ENCODE measurements at regions not wholly inside any gene's neighbourhood (a gene's known extent, or its start where the extent isn't known, plus 50 kb on each side); places are given as distances from the start of the nearest gene placed in this dataset.

DNA sequence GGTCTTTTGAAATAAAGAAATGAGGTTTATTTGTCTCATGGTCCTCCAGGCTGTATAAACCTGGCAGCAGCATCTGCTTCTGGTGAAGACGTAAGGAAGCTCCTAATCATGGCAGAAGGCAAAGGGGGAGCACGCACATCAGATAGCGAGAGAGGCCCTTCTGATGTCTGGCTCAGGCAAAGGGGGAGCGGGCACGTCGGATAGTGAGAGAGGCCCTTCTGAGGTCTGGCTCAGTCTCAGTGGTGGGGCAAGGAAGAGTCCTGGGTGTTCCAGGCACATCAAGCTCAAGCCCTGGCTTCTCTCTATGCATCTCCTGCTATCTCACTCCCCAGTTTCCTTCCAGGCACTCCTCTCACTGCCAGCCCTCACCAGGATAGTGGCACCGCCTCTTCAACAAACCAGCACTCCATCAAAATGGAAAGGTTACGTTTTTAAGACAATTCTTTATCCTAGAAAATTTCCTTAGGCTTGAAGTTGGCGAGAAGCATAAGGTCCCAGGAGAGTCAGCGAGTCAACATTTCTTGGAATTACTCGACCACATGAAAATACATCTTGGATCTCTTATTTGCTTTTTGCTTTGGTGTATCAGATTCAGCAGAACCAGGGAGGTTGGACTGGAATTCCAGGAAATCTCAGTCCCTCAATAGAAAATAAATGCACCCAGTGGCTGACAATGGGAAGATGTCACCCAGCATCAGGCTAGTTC is 189.6 kb upstream of the TMEM132C start:
- Mint-ChIP-seq H3K9me3 (peaks cover 19% of the 10 kb centered on the region), H3K4me3 (no peak overlapping the region), H3K27me3 (ENCODE audit: insufficient read depth) (peaks cover 2% of the 10 kb centered on the region; the same call in 1 of the 2 replicates), H3K36me3 (ENCODE audit: low read depth) (no peaks in the 10 kb centered on the region), H3K27ac (no peak overlapping the region), H3K4me1 (ENCODE audit: low read depth) (peaks cover 5% of the 10 kb centered on the region; the same call in 1 of the 2 replicates)
- TF ChIP-seq, protein P1, sequence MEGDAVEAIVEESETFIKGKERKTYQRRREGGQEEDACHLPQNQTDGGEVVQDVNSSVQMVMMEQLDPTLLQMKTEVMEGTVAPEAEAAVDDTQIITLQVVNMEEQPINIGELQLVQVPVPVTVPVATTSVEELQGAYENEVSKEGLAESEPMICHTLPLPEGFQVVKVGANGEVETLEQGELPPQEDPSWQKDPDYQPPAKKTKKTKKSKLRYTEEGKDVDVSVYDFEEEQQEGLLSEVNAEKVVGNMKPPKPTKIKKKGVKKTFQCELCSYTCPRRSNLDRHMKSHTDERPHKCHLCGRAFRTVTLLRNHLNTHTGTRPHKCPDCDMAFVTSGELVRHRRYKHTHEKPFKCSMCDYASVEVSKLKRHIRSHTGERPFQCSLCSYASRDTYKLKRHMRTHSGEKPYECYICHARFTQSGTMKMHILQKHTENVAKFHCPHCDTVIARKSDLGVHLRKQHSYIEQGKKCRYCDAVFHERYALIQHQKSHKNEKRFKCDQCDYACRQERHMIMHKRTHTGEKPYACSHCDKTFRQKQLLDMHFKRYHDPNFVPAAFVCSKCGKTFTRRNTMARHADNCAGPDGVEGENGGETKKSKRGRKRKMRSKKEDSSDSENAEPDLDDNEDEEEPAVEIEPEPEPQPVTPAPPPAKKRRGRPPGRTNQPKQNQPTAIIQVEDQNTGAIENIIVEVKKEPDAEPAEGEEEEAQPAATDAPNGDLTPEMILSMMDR (IDR thresholded peaks at IDR 0.05), result no peak
- DNase-seq, result no peak

DNA sequence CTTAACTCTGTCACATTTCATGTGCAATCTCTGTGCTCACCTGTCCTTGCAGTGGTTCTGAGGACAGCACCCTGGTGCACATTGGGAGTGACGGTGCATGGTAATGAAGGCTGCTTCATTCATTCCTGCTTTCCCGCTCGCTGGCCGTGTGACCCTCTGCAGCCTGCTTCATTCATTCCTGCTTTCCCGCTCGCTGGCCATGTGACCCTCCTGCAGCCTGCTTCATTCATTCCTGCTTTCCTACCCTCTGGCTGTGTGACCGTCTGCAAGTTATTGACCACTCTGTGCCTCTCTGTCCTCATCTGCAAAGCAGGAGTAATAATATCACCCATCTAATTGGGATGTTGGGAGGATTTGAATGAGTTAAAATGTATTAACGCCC is 189.1 kb upstream of the TMEM132C start:
- Mint-ChIP-seq H3K27ac (no peak overlapping the region), H3K36me3 (ENCODE audit: low read depth) (no peaks in the 10 kb centered on the region), H3K9me3 (peaks cover 19% of the 10 kb centered on the region), H3K27me3 (ENCODE audit: insufficient read depth) (peaks cover 2% of the 10 kb centered on the region; the same call in 1 of the 2 replicates), H3K4me1 (ENCODE audit: low read depth) (peaks cover 5% of the 10 kb centered on the region; the same call in 1 of the 2 replicates), H3K4me3 (no peak overlapping the region)
- TF ChIP-seq, protein P1 (IDR thresholded peaks at IDR 0.05), result no peak
- DNase-seq, result no peak

DNA sequence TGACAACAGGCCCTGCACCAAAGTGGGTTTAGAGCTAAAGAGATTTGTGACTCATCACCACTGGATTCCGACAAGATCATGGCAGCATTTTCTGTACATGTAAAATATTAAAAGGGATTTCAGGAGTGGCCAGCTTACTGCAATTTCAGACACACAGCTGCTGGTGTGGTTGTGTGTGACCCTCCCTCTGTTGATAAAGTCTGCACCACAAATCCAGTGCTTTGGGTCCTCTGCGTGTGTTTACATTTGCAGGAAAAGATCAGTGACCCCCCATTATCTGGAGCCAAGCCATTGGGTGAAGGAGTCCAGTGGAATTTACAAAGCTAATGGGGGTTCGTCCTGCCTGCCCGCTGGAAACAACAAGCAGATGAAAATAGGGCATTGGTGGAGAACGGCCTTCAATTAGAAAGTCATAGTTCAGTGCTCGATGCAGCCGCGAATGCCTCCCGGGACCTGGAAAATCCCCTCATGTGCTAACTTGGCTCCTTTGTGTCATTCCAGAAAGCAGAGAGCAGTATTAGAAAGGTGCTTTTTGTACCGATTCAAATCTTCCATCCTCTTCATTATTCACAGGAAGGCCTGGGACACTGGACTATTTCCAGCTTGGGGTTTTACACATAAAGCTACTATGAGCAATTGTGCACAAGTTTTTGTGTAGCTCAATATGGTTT is 188.5 kb upstream of the TMEM132C start:
- Mint-ChIP-seq H3K4me3 (no peak overlapping the region), H3K27ac (no peak overlapping the region), H3K36me3 (ENCODE audit: low read depth) (no peaks in the 10 kb centered on the region), H3K27me3 (ENCODE audit: insufficient read depth) (peaks cover 2% of the 10 kb centered on the region; the same call in 1 of the 2 replicates), H3K4me1 (ENCODE audit: low read depth) (peaks cover 5% of the 10 kb centered on the region; the same call in 1 of the 2 replicates), H3K9me3 (peaks cover 19% of the 10 kb centered on the region)
- TF ChIP-seq, protein P1 (IDR thresholded peaks at IDR 0.05), result no peak
- no peak for DNase-seq

DNA sequence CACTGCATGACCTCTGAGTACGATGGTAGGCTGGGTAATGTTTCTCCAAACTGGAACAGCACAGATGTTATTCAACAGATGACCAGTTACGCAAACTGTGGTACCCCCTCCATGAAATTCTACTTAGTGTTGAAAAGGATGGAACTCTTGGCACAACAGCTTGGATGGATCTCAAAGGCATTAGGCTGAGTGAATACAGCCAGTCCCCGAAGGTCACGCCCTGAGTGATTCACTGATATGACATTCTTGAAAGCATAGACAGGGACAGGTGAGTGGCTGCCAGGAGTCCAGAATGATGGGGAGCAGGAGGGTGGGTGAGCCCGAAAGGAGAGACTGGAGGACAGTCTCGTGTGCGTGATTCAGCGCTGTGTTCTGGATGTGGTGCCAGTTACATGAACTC is 187.5 kb upstream of the TMEM132C start:
- Mint-ChIP-seq H3K36me3 (ENCODE audit: low read depth) (no peaks in the 10 kb centered on the region), H3K4me1 (ENCODE audit: low read depth) (peaks cover 5% of the 10 kb centered on the region; the same call in 1 of the 2 replicates), H3K4me3 (no peak overlapping the region), H3K27ac (no peak overlapping the region), H3K9me3 (peaks cover 19% of the 10 kb centered on the region), H3K27me3 (ENCODE audit: insufficient read depth) (peaks cover 2% of the 10 kb centered on the region; the same call in 1 of the 2 replicates)
- TF ChIP-seq, protein P1 (IDR thresholded peaks at IDR 0.05), result no peak
- DNase-seq, result no peak

DNA sequence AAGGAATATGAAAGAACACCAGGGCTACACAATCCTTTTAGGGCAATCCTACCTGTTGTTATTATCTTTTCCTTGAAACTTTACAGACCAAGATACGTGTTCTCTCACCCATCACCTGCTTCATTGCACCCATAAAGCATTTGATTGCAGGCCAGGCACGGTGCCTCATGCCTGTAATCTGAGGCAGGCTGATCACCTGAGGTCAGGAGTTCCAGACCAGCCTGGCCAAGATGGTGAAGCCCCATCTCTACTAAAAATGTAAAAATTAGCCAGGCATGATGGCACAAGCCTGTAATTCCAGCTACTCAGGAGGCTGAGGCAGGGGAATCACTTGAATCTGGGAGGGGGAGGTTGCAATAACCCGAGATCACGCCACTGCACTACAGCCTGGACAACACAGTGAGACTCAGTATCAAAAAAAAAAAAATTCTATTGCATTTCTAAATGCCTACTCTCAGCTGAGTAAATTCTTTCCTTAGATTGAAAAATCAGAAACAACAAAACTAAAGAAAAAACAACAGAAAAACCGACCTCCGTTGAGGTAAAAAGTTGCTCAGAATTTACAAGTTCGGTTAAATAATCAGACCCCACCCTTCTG is 183.7 kb upstream of the TMEM132C start:
- DNase-seq, result no peak
- TF ChIP-seq, protein P1 (IDR thresholded peaks at IDR 0.05), result no peak
- H3K27me3 Mint-ChIP-seq (ENCODE audit: insufficient read depth), result no peaks in the 10 kb centered on the region
- no peak overlapping the region for H3K4me3 Mint-ChIP-seq
- H3K27ac Mint-ChIP-seq, result no peak overlapping the region
- no peaks in the 10 kb centered on the region for H3K36me3 Mint-ChIP-seq (ENCODE audit: low read depth)
- H3K9me3 Mint-ChIP-seq, result peaks cover 9% of the 10 kb centered on the region; the same call in 1 of the 2 replicates
- no peaks in the 10 kb centered on the region for H3K4me1 Mint-ChIP-seq (ENCODE audit: low read depth)
